ENCODE measurements at regions not wholly inside any gene's neighbourhood (a gene's known extent, or its start where the extent isn't known, plus 50 kb on each side); places are given as distances from the start of the nearest gene placed in this dataset.

GRCh38 chr17:72294487-72294893 lies 173.7 kb downstream of the SOX9 start:
- no peak for TF ChIP-seq CTCF (IDR thresholded peaks at IDR 0.05; ENCODE audit: control insufficient read depth, extremely low read depth, insufficient read depth)
- DNase-seq (ENCODE audit: low read depth): no peak
- no peak overlapping the region for H3K4me3 ChIP-seq (ENCODE audit: low read depth, low read length)

- H3K4me3 ChIP-seq (ENCODE audit: low read depth, low read length): no peak overlapping the region
- no peak for DNase-seq (ENCODE audit: low read depth)
- no peak for TF ChIP-seq CTCF (IDR thresholded peaks at IDR 0.05; ENCODE audit: control insufficient read depth, extremely low read depth, insufficient read depth)
Measured at GRCh38 chr17:72295916-72296315, 175.1 kb downstream of the SOX9 start.

- H3K4me3 ChIP-seq (ENCODE audit: low read depth, low read length): no peak overlapping the region
- no peak for TF ChIP-seq CTCF (IDR thresholded peaks at IDR 0.05; ENCODE audit: control insufficient read depth, extremely low read depth, insufficient read depth)
- no peak for DNase-seq (ENCODE audit: low read depth)
Measured at GRCh38 chr17:72296456-72296855, 175.6 kb downstream of the SOX9 start.

GRCh38 chr17:72297326-72298115 lies 176.7 kb downstream of the SOX9 start:
- no peak for DNase-seq (ENCODE audit: low read depth)
- TF ChIP-seq CTCF (IDR thresholded peaks at IDR 0.05; ENCODE audit: control insufficient read depth, extremely low read depth, insufficient read depth): no peak
- H3K4me3 ChIP-seq (ENCODE audit: low read depth, low read length): no peak overlapping the region

GRCh38 chr17:72299100-72299499 lies 178.3 kb downstream of the SOX9 start:
- H3K4me3 ChIP-seq (ENCODE audit: low read depth, low read length): no peak overlapping the region
- DNase-seq (ENCODE audit: low read depth): no peak
- no peak for TF ChIP-seq CTCF (IDR thresholded peaks at IDR 0.05; ENCODE audit: control insufficient read depth, extremely low read depth, insufficient read depth)

- DNase-seq (ENCODE audit: low read depth): no peak
- H3K4me3 ChIP-seq (ENCODE audit: low read depth, low read length): no peak overlapping the region
- no peak for TF ChIP-seq CTCF (IDR thresholded peaks at IDR 0.05; ENCODE audit: control insufficient read depth, extremely low read depth, insufficient read depth)
Measured at GRCh38 chr17:72299592-72299991, 178.8 kb downstream of the SOX9 start.

GRCh38 chr17:72301887-72302286 lies 181.1 kb downstream of the SOX9 start:
- DNase-seq (ENCODE audit: low read depth): no peak
- no peak overlapping the region for H3K4me3 ChIP-seq (ENCODE audit: low read depth, low read length)
- no peak for TF ChIP-seq CTCF (IDR thresholded peaks at IDR 0.05; ENCODE audit: control insufficient read depth, extremely low read depth, insufficient read depth)

Measured in LNCaP clone FGC (cell line).